ENCODE measurements at regions not wholly inside any gene's neighbourhood (a gene's known extent, or its start where the extent isn't known, plus 50 kb on each side); places are given as distances from the start of the nearest gene placed in this dataset.

DNA sequence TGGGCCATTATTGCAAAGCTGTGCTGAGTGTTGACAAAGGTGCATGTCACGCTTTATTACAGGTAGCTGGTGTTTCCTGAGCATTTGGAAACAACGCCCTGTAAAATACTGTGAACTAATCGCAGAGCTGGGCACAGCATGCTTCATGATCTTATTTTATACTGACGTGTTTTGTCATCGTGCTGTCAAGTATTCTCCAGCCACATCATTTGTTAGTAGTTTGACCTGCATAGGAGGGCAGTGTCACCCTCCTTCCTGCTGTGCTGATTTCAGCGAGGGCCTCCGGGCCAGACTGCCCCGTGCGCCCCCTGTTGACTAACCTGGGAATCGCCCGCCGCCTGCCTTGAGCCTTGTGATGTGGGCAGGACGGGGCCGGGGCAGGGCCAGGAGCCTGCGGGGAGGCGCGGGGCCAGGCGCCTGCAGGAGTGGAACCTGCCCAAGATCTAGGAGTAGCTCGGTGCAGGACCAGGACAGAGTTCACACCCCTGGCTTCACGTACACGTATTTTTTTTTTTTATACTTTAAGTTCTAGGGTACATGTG lies 820.7 kb downstream of the KCNJ18 start:
- H3K4me3 ChIP-seq (replicated peaks; ENCODE audit: low read depth, low read length): no peak overlapping the region
- DNase-seq (ENCODE audit: low read depth): no peak
- no peak for TF ChIP-seq CTCF (IDR thresholded peaks at IDR 0.05; ENCODE audit: low read length, missing control alignments)

- no peak for TF ChIP-seq CTCF (IDR thresholded peaks at IDR 0.05; ENCODE audit: low read length, missing control alignments)
- no peak for DNase-seq (ENCODE audit: low read depth)
- no peak overlapping the region for H3K4me3 ChIP-seq (replicated peaks; ENCODE audit: low read depth, low read length)
Observed at GRCh38 chr17:22514315-22514714, 822.0 kb downstream of the KCNJ18 start.

GRCh38 chr17:22514767-22515320 lies 822.5 kb downstream of the KCNJ18 start:
- no peak for TF ChIP-seq CTCF (IDR thresholded peaks at IDR 0.05; ENCODE audit: low read length, missing control alignments)
- DNase-seq (ENCODE audit: low read depth): no peak
- no peak overlapping the region for H3K4me3 ChIP-seq (replicated peaks; ENCODE audit: low read depth, low read length)

- DNase-seq (ENCODE audit: low read depth): no peak
- TF ChIP-seq CTCF (IDR thresholded peaks at IDR 0.05; ENCODE audit: low read length, missing control alignments): no peak
- no peak overlapping the region for H3K4me3 ChIP-seq (replicated peaks; ENCODE audit: low read depth, low read length)
Observed at GRCh38 chr17:22515599-22515998, 823.3 kb downstream of the KCNJ18 start.

DNA sequence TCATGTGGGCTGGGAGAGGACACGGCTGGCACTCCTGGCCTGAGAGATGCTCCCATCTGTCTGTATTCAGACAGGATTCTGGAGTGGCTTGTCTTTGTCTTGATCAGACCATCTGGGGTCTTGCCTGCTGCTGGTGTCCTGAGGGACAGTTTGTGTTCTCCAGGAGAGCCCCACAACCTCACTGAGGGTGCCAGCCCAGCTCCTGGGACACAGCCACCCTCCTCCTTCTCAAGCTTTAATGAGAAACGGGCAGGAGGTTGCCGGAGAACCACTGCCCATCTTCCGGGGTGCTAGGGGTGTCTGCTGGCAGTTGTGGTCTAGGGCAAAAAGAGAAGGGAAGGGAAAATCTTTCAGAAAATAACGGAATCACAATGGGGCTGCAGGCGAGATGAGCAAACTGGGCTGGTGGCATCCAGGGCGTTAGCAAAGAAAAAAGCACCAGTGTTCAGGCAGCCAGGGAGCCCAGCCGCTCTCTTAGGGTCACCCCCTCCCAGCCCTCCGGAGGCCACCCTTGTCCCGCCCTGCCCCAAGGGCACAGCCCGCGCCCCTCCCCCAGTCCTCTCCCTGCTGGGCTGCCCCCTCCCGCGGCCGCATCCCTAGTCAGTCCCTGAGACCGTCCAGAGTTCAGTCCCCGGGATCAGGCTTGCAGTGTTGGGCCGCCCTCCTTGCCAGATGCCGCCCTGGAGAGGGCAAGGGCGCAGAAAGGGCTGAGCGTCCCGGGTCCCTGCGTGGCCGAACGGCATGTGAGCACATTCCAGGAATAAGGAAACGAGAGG lies 824.7 kb downstream of the KCNJ18 start:
- H3K4me3 ChIP-seq (replicated peaks; ENCODE audit: low read depth, low read length): no peak overlapping the region
- DNase-seq (ENCODE audit: low read depth): no peak
- TF ChIP-seq CTCF (IDR thresholded peaks at IDR 0.05; ENCODE audit: low read length, missing control alignments): no peak

- no peak for TF ChIP-seq CTCF (IDR thresholded peaks at IDR 0.05; ENCODE audit: low read length, missing control alignments)
- no peak overlapping the region for H3K4me3 ChIP-seq (replicated peaks; ENCODE audit: low read depth, low read length)
- DNase-seq (ENCODE audit: low read depth): no peak
Observed at GRCh38 chr17:22517716-22518115, 825.4 kb downstream of the KCNJ18 start.

Measured in fibroblast of pulmonary artery (primary cell).